ENCODE measurements at regions not wholly inside any gene's neighbourhood (a gene's known extent, or its start where the extent isn't known, plus 50 kb on each side); places are given as distances from the start of the nearest gene placed in this dataset.

- no peak for DNase-seq (ENCODE audit: low spot score)
- TF ChIP-seq CTCF (IDR thresholded peaks at IDR 0.05; ENCODE audit: poor library complexity, severe bottlenecking): no peak
- Histone ChIP-seq H3K36me3 (ENCODE audit: low read depth) (no peaks in the 10 kb centered on the region), H3K27me3 (ENCODE audit: insufficient read depth, poor library complexity, severe bottlenecking) (no peaks in the 10 kb centered on the region), H3K9me3 (ENCODE audit: severe bottlenecking) (no peaks in the 10 kb centered on the region), H3K4me3 (ENCODE audit: severe bottlenecking) (no peak overlapping the region), H3K4me1 (ENCODE audit: insufficient read depth, poor library complexity, severe bottlenecking) (no peaks in the 10 kb centered on the region), H3K27ac (ENCODE audit: poor library complexity, severe bottlenecking) (no peak overlapping the region)
- no peak for ATAC-seq (ENCODE audit: low read depth)
Observed at GRCh38 chr22:48678171-48679135, 1149.2 kb downstream of the BRD1 start.

- H3K36me3 ChIP-seq (ENCODE audit: low read depth): no peaks in the 10 kb centered on the region
- H3K27ac ChIP-seq (ENCODE audit: poor library complexity, severe bottlenecking): no peak overlapping the region
- ATAC-seq (ENCODE audit: low read depth) (no peak), DNase-seq (ENCODE audit: low spot score) (no peak)
- no peaks in the 10 kb centered on the region for H3K27me3 ChIP-seq (ENCODE audit: insufficient read depth, poor library complexity, severe bottlenecking)
- no peak overlapping the region for H3K4me3 ChIP-seq (ENCODE audit: severe bottlenecking)
- TF ChIP-seq CTCF (IDR thresholded peaks at IDR 0.05; ENCODE audit: poor library complexity, severe bottlenecking): no peak
- H3K9me3 ChIP-seq (ENCODE audit: severe bottlenecking): no peaks in the 10 kb centered on the region
- no peaks in the 10 kb centered on the region for H3K4me1 ChIP-seq (ENCODE audit: insufficient read depth, poor library complexity, severe bottlenecking)
Observed at GRCh38 chr22:48677621-48678020, 1150.1 kb downstream of the BRD1 start.

- H3K4me3 ChIP-seq (ENCODE audit: severe bottlenecking): no peak overlapping the region
- H3K4me1 ChIP-seq (ENCODE audit: insufficient read depth, poor library complexity, severe bottlenecking): no peaks in the 10 kb centered on the region
- H3K9me3 ChIP-seq (ENCODE audit: severe bottlenecking): no peaks in the 10 kb centered on the region
- no peaks in the 10 kb centered on the region for H3K27me3 ChIP-seq (ENCODE audit: insufficient read depth, poor library complexity, severe bottlenecking)
- no peak for TF ChIP-seq CTCF (IDR thresholded peaks at IDR 0.05; ENCODE audit: poor library complexity, severe bottlenecking)
- H3K36me3 ChIP-seq (ENCODE audit: low read depth): no peaks in the 10 kb centered on the region
- no peak for DNase-seq (ENCODE audit: low spot score)
- no peak overlapping the region for H3K27ac ChIP-seq (ENCODE audit: poor library complexity, severe bottlenecking)
- no peak for ATAC-seq (ENCODE audit: low read depth)
Observed at GRCh38 chr22:48677168-48677520, 1150.5 kb downstream of the BRD1 start.

- ATAC-seq (ENCODE audit: low read depth): no peak
- no peaks in the 10 kb centered on the region for H3K4me1 ChIP-seq (ENCODE audit: insufficient read depth, poor library complexity, severe bottlenecking)
- DNase-seq (ENCODE audit: low spot score): no peak
Observed at GRCh38 chr22:48676266-48677167, 1151.2 kb downstream of the BRD1 start.

More at GRCh38 chr22:48676266-48677167, 1151.2 kb downstream of the BRD1 start:
- H3K27ac ChIP-seq (ENCODE audit: poor library complexity, severe bottlenecking): no peak overlapping the region
- no peaks in the 10 kb centered on the region for H3K27me3 ChIP-seq (ENCODE audit: insufficient read depth, poor library complexity, severe bottlenecking)
- H3K4me3 ChIP-seq (ENCODE audit: severe bottlenecking): no peak overlapping the region
- no peaks in the 10 kb centered on the region for H3K36me3 ChIP-seq (ENCODE audit: low read depth)
- no peak for TF ChIP-seq CTCF (IDR thresholded peaks at IDR 0.05; ENCODE audit: poor library complexity, severe bottlenecking)
- H3K9me3 ChIP-seq (ENCODE audit: severe bottlenecking): no peaks in the 10 kb centered on the region
